Vagina (tissue), 2 donors: ENCODE measurements at regions not wholly inside any gene's neighbourhood (a gene's known extent, or its start where the extent isn't known, plus 50 kb on each side); places are given as distances from the start of the nearest gene placed in this dataset.

Experiments used
- DNase-seq, 2 donors: peaks; one replicate each; pipeline ENCODE4 v3.0.0-alpha.2; 2017; ENCODE audit errors: extremely low spot score in 2 of 2
- H3K27ac ChIP-seq: fragments of 200-600 bp; sonication (generic); one replicate; pipeline ENCODE4 v1.5.1; 2019
- H3K27me3 ChIP-seq: fragments of 200-600 bp; sonication (generic); one replicate; pipeline ENCODE4 v1.5.1; 2019
- H3K36me3 ChIP-seq, 2 donors: fragments of 200-600 bp; sonication (generic); one replicate each; pipeline ENCODE4 v1.5.1; 2017 to 2019
- H3K4me1 ChIP-seq: fragments of 200-600 bp; sonication (generic); one replicate; pipeline ENCODE4 v1.5.1; 2019
- H3K4me3 ChIP-seq, 2 donors: fragments of 200-600 bp; sonication (generic); 1 replicate in 1 of 2; 2 replicates in 1 of 2; pipeline ENCODE4 v1.5.1; 2016 to 2019
- H3K9me3 ChIP-seq: fragments of 200-600 bp; sonication (generic); one replicate; pipeline ENCODE4 v1.5.1; 2019
- CTCF ChIP-seq, 3 experiments: fragments of 450-650 bp in 2 of 3; fragments of 200-600 bp in 1 of 3; sonication (generic) in 1 of 3; IDR thresholded peaks; one replicate each; pipeline ENCODE4 v1.5.1; 2017 to 2019; ENCODE audit warnings: antibody characterized with exemption in 3 of 3, mild to moderate bottlenecking in 2 of 3, moderate library complexity in 2 of 3
- POLR2A ChIP-seq, 2 donors: fragments of 450-650 bp; IDR thresholded peaks; one replicate each; pipeline ENCODE4 v1.6.1; 2017; ENCODE audit warnings: antibody characterized with exemption in 2 of 2, mild to moderate bottlenecking in 2 of 2, moderate library complexity in 2 of 2
- POLR2AphosphoS5 ChIP-seq, 2 donors: sonication (generic); formaldehyde crosslinking; IDR thresholded peaks; one replicate each; pipeline ENCODE4 v1.9.0; 2017; ENCODE audit warnings: antibody characterized with exemption in 2 of 2, mild to moderate bottlenecking in 2 of 2, low read depth in 1 of 2; ENCODE audit not compliant: insufficient read depth in 1 of 2
- intact Hi-C: fragments of 100-400 bp; cut with DNase I; formaldehyde crosslinking; loops from one replicate; pipeline ENCODE4 v1.15.1; 2023

DNA sequence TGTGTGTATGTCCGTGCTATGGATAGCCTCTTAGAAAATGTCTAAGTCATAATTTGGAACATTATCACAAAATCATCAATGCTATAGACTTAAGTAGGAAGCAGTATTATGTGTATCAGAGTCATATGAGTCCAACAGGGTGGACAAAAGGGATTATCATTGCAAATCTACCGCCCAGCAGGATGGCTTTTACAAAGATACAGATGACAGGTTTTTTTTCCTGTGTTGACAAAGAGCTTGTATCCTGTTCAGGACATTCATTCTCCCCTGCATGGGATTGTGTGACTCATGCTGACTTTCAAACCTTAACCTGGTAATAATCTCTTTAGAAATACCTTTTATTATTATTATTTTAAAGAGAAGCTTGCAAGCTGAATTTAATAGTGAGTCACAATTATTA lies 310.3 kb upstream of the GNPDA2 start:
- TF ChIP-seq POLR2A (IDR thresholded peaks at IDR 0.05) (no peak), CTCF (IDR thresholded peaks at IDR 0.05) (no peak), POLR2AphosphoS5 (IDR thresholded peaks at IDR 0.05; ENCODE audit: insufficient read depth in 1 of 2, low read depth in 1 of 2) (no peak)
- H3K27ac ChIP-seq = no peak overlapping the region
- no peak for DNase-seq
- no peaks in the 10 kb centered on the region for H3K27me3 ChIP-seq
- H3K4me1 ChIP-seq = no peaks in the 10 kb centered on the region
- no peak overlapping the region for H3K4me3 ChIP-seq
- intact Hi-C loops = no loop called here
- no peaks in the 10 kb centered on the region for H3K36me3 ChIP-seq
- no peaks in the 10 kb centered on the region for H3K9me3 ChIP-seq

GRCh38 chr4:45033676-45034419 lies 307.5 kb upstream of the GNPDA2 start:
- no peaks in the 10 kb centered on the region for H3K9me3 ChIP-seq
- H3K4me3 ChIP-seq = no peak overlapping the region
- no peaks in the 10 kb centered on the region for H3K4me1 ChIP-seq
- no peak overlapping the region for H3K27ac ChIP-seq
- TF ChIP-seq POLR2A (IDR thresholded peaks at IDR 0.05) (no peak), CTCF (IDR thresholded peaks at IDR 0.05) (no peak), POLR2AphosphoS5 (IDR thresholded peaks at IDR 0.05; ENCODE audit: insufficient read depth in 1 of 2, low read depth in 1 of 2) (no peak)
- no peak for DNase-seq
- H3K27me3 ChIP-seq = no peaks in the 10 kb centered on the region
- intact Hi-C loops = no loop called here
- no peaks in the 10 kb centered on the region for H3K36me3 ChIP-seq

- Histone ChIP-seq H3K27me3 (no peaks in the 10 kb centered on the region), H3K27ac (no peak overlapping the region), H3K4me1 (no peaks in the 10 kb centered on the region), H3K4me3 (no peak overlapping the region), H3K9me3 (no peaks in the 10 kb centered on the region), H3K36me3 (no peaks in the 10 kb centered on the region)
- intact Hi-C loops = no loop called here
- TF ChIP-seq POLR2AphosphoS5 (IDR thresholded peaks at IDR 0.05; ENCODE audit: insufficient read depth in 1 of 2, low read depth in 1 of 2) (no peak), CTCF (IDR thresholded peaks at IDR 0.05) (no peak), POLR2A (IDR thresholded peaks at IDR 0.05) (no peak)
- no peak for DNase-seq
These were observed 303.7 kb upstream of the GNPDA2 start for GRCh38 chr4:45030059-45030458.

DNA sequence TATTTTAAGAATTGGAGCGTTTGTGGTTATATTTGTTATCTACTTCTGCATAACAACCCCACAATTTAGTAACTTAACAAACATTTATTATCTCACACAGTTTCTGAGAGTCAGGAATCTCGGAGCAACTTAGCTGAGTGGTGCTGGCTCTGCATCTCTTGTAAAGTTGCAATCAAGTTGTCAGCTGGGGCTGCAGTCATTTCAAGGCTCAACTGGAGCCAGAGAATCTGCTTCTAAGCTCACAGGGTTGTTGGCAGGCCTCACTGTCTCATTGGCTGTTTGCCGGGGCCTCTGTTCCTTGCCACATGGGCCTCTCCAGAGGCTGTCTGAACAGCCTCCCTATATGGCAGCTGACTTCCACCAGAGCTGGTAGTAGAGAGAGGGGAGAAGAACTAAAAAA lies 281.2 kb upstream of the GNPDA2 start:
- H3K27ac ChIP-seq = no peak overlapping the region
- no peaks in the 10 kb centered on the region for H3K9me3 ChIP-seq
- DNase-seq = no peak
- H3K4me3 ChIP-seq = no peak overlapping the region
- no peaks in the 10 kb centered on the region for H3K27me3 ChIP-seq
- intact Hi-C loops = no loop called here
- H3K4me1 ChIP-seq = no peaks in the 10 kb centered on the region
- no peak for TF ChIP-seq POLR2A (IDR thresholded peaks at IDR 0.05)
- TF ChIP-seq CTCF (IDR thresholded peaks at IDR 0.05) = no peak
- TF ChIP-seq POLR2AphosphoS5 (IDR thresholded peaks at IDR 0.05; ENCODE audit: insufficient read depth in 1 of 2, low read depth in 1 of 2) = no peak
- H3K36me3 ChIP-seq = no peaks in the 10 kb centered on the region

- H3K9me3 ChIP-seq = no peaks in the 10 kb centered on the region
- no peaks in the 10 kb centered on the region for H3K27me3 ChIP-seq
- TF ChIP-seq POLR2A (IDR thresholded peaks at IDR 0.05) = no peak
- TF ChIP-seq CTCF (IDR thresholded peaks at IDR 0.05) = no peak
- TF ChIP-seq POLR2AphosphoS5 (IDR thresholded peaks at IDR 0.05; ENCODE audit: insufficient read depth in 1 of 2, low read depth in 1 of 2) = no peak
- intact Hi-C loops = no loop called here
- DNase-seq = no peak
- no peaks in the 10 kb centered on the region for H3K4me1 ChIP-seq
- H3K4me3 ChIP-seq = no peak overlapping the region
- no peak overlapping the region for H3K27ac ChIP-seq
- H3K36me3 ChIP-seq = no peaks in the 10 kb centered on the region
These were observed 279.7 kb upstream of the GNPDA2 start for GRCh38 chr4:45006078-45006477.
